ENCODE measurements at regions not wholly inside any gene's neighbourhood (a gene's known extent, or its start where the extent isn't known, plus 50 kb on each side); places are given as distances from the start of the nearest gene placed in this dataset.
"Not testable (repeated sequence)": the region's sequence is repeated elsewhere in the genome, so short reads cannot be mapped to it uniquely, and the experiment has no call there.

DNA sequence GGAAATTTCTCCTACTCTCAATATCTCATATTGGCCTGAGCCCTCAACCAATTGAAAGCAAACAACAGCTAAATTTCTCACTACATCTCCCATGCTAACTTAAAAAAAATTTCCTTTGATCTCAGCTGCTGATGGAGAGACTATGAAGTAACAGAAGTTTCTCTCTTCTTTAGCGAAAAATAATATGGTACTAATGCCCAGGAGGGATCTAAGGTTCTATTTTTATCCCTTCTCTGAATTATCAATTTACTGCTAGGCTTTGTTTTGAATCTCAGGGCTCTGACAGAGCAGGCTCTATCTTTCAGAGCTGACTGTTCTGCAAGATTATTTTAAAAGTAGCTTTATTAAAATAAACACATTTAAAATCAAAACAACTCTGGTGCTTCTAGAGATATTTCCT, 558.6 kb downstream of the KCNA4 start:
- DNase-seq, result no peak

DNA sequence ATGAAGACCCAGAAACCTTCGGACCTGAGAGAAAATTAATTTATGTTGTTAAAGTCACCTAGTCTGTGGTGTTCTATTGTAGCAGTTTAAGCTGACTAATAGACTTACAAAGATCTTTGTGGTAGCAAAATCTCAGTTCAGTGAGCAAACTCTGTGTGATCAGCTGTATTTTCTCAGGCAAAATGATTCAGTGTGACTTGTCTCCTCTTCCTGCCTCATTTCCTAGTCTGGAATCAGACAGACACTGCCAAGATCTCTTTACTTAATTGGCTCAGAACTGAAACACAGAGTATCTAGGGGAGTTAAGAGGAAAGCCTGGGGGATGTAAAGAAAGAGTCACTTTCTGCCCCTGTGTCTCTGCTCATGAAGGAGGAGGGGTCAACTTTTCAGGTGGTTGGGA, 564.7 kb downstream of the KCNA4 start:
- DNase-seq, result no peak

DNA sequence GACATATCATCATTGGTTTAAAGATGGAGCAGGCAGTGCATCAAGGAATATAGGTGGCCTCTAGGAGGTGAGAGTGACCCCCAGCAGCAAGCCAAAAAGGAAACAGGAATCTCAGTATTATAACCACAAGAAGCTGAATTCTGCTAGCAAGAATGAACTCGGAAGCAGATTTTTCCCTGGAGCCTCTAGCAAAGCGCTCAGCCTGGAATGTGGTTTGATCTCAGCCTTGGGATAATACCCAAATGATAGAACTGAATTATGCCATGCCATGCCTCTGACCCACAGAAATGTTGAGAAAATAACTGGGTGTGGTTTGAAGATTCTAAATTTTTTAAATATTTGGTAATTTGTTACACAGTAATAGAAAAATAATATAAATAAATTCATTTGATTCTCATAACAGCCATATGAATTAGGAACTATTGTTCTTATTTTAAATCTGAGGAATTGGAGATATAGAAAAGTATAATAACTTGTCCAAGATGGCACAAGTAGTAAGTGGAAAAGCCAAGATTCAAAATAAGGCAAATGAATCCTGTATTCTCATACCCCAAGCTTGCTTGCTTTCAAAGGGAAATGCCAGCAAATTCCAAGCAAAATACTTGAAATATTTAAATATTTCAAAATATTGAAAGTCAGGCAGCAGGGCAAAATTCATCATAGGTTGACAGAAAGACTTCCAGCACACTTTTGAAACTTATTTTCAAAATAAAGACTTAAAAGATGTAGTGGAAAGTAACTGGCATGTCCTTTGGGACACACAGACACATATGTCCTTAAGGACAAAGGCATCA, 567.4 kb downstream of the KCNA4 start:
- DNase-seq, result no peak

DNA sequence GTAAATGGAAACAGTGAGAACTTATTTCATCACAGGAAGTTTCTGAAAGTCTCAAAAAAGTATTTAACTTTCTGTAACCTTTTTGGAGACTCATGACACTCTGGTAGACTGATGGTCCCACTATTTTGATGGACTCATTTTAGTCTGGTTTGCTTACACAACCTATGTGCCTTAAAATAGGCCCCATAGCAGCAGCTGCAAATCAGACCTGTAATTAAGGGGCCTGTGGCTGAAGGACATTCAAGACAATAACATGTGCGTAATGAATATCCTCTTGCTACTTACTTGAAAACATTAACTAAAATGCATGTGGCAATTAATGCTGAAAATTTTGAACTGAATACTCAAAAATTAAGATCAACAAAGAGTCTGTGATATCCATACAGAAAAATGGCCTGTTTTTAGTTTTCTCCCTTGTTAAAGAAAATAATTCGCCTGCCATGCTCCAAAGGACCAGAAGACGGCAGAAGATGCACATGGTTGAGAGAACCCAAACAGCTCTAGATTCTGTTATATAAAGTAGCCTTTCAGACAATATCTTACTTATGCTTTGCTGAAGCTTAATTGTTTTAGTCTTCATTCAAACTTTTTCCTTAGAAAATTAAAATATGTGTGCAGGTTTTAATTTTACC, 568.5 kb downstream of the KCNA4 start:
- DNase-seq, result no peak

DNA sequence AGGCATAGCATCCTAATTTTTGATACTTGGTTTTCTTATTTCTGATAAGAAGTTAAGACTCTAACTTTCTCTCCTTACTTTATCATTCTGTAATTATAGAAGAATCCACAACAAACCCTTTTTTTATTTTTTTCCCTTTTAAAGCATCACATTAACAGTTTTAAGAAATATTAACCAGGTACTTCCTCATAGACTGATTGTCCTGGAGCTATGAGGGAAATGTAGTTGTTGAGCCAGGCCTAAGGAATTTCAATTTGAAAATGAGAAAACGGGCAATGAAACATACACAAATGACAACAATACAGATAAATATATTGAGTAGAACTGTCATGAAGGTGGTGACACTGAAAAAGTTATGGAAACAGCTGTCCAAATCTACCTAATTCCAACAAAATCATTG, 569.0 kb downstream of the KCNA4 start:
- no peak for DNase-seq

DNA sequence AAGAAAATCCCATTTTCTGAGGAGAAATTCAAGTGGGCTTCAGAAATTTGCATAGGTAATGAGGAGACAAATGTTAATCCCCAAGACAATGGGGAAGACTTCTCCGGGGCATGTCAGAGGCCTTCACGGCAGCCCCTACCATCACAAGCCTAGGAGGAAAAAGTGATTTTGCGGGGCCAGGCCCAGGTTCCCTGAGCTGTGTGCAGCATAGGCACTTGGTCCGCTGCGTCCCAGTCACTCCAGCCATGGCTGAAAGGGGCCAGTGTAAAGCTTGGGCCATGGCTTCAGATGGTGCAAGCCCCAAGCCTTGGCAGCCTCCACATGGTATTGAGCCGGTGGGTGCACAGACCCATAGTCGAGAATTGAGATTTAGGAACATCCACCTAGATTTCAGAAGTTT, 570.7 kb downstream of the KCNA4 start:
- DNase-seq, result no peak

DNA sequence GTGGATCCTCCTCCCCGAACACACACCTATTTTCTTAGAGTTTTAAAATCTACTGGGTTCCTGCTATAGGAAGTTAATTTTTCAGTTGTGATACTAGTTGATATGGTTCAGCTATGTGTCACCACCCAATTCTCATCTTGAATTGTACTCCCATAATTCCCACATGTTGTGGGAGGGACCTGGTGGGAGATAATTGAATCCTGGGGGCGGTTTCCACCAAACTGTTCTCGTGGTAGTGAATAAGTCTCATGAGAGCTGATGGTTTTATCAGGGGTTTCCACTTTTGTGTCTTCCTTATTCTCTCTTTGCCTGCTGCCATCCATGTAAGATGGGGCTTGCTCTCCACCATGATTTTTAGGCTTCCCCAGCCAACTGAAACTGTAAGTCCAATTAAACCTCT, 571.6 kb downstream of the KCNA4 start:
- not testable (repeated sequence) for DNase-seq

DNA sequence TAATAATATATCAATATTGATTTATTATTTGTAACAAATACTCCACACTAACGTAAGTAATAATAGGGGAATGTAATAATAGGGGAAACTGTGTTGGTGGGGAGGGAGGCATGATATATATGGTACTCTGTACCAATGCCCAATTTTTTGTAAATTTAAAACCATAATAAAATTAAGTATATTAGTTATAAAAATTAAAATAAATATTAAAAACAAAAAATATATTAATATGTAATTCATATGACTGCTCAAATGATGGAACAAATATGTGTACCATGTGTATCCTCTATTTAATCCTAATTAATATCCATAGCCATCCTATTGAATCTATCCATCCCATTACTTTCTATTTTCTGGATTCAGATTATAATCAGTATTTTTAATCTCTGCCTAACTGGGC, 578.0 kb downstream of the KCNA4 start:
- no peak for DNase-seq

DNA sequence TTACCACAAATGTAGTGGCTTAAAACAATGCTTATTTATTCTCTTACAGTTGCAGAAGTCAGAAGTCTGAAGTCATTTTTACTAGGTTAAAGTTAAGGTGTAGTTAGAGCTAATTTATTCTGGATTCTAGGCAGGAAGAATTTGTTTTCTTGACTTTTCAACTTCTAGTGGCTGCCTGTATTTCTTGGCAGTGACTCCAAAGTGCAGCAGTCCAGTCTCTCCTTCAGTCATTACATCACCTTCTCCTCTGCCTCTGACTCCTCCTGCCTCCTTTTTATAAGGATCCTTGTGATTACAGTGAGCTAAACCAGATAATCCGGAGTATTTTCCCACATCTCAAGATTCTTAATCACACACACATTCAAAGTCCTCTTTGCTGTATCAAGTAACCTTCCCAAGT, 581.4 kb downstream of the KCNA4 start:
- no peak for DNase-seq

DNA sequence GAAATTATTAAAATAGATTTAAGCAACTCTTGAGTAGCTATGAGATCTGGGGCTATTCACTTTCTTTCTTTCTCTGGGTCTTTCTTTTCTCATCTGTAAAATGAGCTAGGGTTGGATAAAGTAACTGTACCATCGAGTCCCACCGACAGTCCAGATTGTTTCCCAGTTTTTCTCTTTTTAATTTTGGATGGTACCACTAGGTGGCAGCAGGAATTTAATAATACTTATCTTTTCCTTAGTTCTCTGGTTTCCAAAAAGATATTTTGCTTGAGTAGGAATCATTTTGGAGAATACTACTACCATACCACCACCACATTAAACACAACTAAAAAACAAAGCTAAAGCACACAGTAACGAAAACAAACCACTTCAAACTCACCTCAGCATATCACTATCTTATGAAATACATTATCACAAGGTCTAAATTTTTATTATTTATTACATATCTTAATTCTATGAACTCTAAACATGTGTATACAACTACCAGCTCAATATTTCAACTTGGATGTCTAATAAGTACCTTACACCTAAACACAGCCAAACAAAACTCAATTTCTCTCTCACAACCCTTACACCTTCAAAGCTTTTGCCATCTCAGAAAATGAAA, 584.0 kb downstream of the KCNA4 start:
- no peak for DNase-seq

DNA sequence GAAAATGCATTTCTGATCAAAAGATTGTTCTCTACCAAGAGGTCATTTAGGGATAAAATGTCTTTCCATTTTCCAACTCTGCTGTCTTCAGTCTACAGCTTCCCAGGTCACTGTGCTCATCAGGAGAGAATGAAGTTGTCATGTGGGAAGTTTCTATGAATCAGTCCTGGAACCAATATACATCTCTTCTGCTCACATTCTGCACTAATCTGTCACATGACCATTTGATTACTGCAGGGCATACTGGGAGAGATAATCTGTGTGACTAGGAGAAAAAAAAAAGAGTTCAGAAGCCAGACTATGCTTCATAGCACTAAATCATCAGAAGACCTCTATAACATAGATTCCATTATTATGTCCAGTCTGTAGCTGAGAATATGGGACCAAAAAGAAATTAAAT, 611.5 kb downstream of the KCNA4 start:
- no peak for DNase-seq

DNA sequence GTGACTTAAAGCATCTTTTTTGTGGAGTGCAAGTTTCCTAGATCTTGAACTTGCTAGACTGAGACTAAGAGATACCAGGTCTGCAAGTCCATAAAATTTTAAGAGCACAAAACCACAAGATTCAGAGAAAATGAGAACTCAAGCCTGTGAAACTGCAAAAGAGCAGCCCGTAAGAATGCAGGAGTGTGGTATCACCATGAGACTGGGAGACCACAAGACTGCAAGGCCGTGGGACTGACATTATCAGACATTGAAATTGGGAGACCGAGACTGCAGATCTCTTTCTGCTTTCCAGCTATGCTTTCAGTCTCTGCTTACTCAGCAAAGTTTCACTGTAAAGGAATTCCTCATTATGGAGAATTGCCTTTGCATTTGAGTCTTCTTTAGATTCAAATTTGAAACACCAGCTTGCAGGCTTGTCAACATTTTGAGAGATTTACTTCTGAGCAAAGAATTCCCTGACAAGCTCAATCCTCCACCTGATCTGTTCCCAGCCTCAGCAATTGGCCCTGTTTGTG, 621.2 kb downstream of the KCNA4 start:
- no peak for DNase-seq

DNA sequence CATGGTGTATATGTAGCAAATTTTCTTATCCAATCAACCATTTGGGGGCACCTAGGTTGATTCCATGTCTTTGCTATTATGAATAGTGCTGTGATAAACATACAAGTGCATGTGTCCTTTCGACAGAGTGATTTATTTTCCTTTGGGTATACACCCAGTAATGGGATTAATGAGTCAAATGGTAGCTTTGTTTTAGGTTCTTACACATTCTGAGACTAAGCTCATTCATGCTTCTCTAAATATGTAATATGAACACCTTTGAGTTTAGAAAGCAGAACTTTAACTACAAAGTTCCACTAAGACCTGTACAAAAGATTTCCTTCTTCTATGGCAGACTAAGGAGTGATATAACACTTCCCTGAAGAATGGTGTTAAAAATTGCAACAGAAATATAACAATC, 627.0 kb downstream of the KCNA4 start:
- no peak for DNase-seq

DNA sequence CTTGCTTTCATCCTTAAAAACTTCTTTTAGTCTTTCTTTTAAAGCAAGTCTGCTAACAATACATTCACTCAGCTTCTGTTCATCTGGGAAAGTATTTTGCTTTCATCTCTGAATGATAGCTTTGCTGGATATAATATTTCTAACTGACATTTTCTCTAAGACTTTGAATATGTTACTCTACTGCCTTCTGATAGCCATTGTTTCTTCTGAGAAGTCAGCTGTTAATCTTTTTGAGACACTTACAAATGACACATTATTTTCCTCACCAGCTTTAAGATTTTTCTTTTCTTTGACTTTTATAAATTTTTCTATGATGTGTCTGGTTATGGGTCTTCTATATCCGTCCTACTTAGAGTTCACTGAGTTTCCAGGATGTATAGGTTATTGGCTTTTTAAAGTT, 643.1 kb downstream of the KCNA4 start:
- DNase-seq, result no peak

DNA sequence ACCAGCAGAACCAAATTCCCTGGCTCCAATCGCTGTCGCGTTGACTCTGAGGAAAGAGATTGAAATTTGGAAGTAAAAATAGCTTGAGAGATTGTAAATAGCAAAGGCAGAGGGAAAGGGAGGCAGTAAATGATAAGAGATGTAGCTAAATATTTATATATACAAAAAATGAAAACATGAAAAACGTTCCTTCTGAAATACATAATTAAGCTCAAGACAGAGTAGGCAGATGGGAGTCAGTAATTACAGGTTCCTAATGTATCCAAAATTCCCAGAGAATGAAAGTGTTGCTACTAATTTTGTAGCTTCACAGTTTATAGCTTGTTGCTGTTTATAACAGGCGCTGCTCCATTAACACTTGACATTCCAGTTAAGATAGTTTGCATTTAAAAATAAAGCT, 648.7 kb downstream of the KCNA4 start:
- DNase-seq, result no peak

DNA sequence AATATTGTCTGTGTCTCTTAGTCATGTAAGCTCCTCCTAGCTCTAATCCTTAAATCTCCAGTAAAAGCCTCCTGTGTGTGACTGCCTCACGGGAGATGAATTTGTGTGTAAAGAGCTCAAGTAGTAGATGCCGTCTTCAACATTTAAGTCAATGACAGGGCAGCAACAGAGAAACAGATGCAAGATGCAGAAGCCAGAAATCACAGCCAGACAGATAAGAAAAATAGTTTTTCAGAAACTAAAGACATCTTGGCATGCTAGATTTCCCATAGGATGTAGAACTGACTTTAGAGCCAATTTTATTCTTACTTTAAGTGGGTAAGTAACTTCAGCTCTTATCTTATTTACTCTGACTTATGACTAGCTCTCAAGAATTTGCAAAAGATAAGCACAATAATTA, 652.8 kb downstream of the KCNA4 start:
- no peak for DNase-seq

DNA sequence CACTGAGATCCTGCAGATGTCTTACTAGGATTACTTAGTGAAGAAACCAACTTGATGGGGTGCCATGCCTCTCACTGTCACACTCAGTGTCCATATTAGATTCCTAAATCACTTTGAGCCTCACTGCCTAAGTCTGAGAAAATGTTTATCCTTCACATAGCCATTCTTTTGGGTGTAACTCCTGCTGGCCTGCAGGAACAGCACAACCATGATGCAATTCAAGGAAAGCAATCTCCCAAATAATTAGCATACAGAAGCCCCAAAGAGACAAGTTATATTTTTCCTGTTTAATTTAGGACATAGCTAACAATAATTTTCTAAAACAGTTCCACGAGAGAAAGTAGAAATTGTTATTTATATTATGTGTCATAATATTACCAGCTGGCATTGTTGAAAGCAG, 655.5 kb downstream of the KCNA4 start:
- DNase-seq, result no peak

DNA sequence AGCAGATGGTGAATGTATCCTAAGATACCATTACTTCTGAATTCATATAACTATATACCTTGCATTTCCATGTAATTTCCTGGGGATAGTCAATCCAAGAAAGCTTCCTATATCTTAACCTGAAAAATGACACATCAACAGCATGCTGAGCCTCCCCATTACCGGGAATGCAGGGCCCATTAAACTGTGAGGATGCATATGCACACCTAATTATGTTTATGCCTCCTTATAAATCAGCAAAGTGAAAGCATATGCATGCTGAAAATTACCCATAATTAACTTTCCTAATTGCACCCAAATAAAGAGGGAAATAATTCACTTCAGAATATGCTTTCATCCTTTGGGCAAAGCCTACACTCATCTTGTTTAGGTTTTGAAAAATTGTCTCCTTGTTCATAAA, 663.0 kb downstream of the KCNA4 start:
- no peak for DNase-seq

DNA sequence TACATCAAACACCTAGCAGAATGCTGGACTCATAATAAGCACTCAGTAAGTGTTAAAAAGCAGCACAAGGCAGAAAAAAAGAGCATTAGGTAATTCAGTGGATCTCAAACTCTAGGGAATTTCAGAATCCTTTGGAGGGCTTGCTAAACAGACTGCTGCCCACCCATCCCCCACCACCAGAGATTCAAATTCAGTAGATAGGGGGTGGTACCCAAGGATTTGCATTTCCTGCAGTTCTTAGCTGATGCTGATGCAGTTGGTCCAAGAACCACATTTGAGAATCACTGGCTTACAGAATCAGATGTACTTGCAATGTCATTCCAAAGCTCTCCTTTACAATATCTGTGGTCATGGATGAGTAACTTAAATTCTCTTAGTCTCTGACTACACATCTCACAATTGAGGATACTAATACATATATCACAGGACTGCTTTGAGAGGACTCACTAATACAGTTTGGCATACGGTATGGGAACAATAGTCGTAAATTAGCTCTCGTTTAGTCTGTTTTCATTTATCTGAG, 664.5 kb downstream of the KCNA4 start:
- no peak for DNase-seq

DNA sequence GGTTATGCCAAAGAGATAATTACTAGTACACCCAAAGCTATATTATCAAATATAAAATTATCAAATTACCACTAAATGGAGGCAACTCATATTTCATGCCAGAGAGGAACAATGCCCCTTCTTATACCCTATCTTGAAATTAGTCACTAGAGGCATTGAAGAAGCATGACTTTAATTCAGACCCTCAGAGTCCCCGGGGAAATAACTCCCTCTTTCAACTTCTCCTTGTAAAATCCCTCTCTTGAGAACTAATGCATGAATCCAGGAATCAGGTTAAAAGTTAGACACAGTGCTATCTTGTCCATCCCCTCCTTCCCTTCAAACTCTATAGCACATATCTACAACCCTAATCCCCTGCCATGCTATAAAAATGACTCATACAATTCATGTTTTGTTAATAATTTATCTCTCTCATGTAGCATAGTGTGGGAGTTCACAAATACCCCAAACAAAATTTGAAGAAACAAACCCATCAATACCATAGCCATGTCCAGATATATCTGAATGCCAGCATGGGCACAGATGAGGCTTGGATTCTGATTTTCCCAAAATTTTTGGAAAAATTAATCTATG, 665.4 kb downstream of the KCNA4 start:
- DNase-seq, result no peak

DNA sequence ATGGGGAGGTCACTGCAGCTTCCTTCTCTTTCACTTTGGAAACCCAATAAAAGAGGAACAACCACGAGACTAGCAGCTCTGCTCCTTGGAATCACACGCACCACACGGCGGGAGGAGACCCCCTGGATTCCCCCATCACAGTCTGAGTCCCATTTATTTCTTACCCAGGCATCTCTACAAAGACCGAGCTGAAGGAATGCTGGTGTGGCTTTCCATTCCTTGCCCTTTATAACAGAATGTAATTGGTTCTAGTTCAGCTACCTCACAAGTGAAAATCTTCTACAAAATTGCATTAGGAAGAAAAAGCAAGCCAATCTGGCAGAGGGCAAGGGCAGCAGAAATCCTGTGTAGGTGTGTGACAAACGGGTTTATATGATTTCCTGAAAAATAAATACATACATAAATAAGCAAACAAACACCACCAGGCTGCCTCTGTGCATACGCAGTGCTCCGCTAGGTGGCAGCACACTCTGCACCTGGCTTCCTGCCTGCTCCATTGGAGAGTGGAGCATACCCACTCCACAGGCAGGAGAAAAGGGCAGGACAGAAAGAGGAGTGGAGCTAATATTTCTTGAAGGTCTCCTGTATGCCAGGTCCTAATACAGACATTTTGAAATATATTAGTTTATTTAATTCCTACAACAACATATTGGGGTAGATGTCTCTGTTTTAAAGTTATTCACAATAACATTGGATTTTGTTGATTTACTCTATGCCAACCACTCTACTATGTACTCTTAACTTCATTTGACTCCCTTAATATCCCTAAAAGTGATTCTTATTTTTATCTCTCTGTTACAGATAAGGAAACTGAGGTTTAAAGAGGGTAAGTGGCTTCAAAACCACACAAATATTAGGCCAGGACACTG, 673.1 kb downstream of the KCNA4 start:
- DNase-seq, result peak; percentile 4

DNA sequence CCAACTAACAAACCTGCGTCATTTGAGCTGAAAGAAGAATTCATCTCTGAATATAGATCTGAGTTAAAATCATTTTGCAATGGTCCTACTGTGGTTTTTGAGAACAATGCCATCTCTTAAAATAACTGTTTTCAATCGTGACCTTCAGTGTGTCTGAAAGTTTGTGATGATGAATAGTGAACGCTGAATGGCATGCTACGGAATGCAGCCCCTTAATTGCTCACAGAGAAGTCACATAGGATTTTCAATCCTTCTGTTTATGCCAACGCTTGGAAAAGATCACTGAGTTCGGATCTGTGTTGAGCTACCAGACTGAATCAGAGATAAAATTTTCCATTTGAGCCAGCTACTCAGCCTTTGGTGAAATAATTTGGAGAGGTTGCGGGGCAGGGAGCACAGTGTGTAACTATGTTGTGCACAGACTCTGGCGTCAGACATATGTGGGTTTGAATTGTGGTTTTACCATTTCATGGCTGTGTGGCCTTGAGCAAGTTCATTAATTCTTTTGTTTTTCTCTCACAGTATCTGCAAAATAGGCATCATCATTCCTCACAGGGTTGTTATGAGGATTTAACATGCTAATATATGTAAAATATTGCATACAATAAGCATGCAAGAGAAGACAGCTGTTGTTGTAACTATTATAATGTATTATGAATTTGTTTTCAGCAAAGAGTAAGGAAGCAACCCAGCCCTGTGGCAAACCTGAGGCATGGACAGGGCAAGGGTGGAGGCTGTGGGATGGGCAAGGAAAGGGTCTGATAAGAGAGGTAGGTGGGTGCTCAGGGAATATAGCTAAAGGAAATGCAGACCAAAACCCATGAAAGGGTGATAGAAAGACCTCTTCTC, 679.9 kb downstream of the KCNA4 start:
- DNase-seq, result no peak
